Suppressor macrophage (primary cell): ENCODE measurements at regions not wholly inside any gene's neighbourhood (a gene's known extent, or its start where the extent isn't known, plus 50 kb on each side); places are given as distances from the start of the nearest gene placed in this dataset.
A peak's percentile ranks its signal among the peaks of the same experiment; 100 is the strongest.

Experiments used
- DNase-seq, 4 experiments: peaks; one replicate each; pipeline ENCODE4 v3.0.0-alpha.2; 2020 to 2022

DNA sequence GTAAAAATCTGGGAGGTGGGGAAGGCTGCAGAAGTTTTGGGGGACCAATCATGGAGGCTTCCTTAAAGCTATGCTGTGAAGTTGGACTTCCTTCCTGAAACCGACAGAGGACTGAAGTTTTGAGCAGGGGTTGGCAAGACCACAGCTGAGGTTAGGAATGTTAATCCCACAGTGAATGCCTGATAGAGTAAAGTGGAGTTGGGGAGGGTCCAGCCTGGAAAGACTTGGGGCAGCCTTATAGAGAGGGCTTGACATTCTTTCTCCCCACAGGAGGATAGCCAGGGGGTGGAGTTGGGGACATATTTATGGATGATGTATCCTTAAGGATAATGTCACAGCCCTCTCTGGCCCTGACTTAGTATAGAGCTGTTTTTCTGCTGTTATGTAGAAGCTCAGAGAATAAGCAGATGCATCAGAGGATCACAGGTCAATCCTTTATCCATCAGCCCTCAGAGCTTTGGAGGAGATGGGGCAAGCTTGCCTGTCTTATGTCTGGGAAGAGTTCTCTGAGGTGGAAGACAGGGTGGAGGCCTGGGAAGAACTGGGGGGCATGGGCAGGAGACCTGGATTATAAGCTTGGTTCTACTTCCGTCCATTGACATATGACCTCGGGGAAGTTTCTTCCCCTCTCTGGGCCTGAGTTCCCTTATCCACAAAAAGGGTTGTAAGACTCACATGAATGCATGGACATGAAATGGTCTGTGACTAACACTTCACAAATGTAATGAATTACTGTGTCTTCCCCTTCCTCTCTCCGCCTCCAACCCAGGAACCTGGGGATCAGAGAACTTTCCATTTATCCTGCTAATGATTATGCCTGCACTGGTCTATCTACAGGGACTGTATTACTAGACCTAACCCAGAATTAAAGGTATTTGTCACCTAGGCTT is 317.8 kb downstream of the MIAT start:
- DNase-seq: peak; percentile 2 to 33 (median 23)

- no peak for DNase-seq
Measured at GRCh38 chr22:26975865-26976264, 318.5 kb downstream of the MIAT start.

- no peak for DNase-seq
Measured at GRCh38 chr22:26977741-26978376, 320.5 kb downstream of the MIAT start.

DNA sequence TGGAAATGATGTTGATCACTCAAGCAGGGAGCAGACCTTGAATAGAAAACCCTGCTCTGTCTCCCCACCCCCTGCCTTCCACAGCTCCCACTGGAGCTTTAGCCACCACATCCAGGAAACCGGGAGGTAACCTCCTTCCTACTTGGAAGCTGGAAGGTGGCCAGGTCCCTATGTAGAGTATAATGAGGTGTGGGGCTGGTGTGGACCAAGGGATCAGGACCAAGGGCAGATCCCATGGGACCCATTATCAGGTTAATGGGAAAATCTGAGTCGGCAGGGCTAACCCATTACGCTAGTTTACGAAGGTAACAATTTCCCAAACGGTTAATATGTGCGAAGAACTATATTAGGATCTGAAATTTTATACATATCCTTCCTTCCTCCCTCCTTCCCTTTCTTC is 321.9 kb downstream of the MIAT start:
- no peak for DNase-seq

DNA sequence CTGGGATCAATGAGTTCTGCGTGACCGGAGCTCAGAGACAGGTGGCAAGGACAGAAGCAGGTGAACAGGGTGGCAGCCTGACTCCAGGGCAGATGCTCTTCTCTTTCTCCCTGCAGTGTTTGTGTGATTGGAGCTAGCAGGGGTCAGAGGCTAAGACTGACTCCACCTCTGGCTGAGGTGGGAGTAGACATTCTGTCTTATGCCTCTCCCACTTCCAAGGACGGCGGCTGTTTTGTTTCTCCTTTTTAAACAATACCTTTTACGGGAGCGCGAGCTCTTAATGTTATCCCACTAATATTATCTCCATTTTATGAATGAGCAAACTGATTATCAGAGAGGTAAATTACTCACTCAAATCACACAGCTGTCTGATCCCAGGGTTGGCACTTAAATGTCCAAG is 323.7 kb downstream of the MIAT start:
- no peak for DNase-seq

DNA sequence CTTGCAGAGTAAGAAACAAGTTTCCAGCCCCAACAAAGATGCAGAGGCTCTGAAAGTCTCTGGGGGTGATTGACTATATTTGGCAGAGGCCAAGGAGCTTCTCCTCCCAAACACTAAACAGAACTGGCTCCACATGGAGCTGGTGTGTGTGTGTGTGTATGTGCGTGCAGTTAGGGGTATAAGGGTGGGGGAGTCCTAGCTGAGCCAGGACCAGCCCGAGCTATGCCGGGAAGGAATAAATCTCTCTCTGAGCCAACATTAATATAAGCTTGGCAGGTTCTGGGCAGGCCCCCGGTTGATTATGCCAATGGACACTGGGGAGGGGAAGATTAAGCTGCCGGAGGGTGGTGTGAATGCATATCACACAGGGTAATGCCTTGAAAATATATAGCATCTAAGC is 324.2 kb downstream of the MIAT start:
- no peak for DNase-seq

DNA sequence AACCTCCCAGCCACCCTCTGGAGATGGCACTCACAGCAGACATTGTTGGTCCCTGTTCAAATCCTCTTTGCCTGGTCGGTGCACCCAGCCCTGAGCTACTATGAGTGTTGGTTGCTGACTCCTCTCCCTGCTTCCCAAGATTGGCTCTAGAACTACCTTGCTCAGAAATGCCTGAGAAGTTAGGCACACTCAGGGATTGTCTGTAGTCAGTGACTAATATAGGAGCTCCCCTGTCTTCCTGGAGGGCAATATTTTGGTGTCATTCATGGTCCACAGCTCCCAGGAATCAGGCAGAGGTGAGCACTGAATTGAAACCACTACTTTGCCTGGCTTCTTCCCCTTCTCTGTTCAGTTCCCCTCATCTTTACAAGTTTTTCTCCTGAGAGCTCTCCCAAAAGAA is 325.9 kb downstream of the MIAT start:
- no peak for DNase-seq

GRCh38 chr22:26985206-26985605 is 327.8 kb downstream of the MIAT start:
- DNase-seq: no peak

- no peak for DNase-seq
Measured at GRCh38 chr22:26985931-26986782, 328.8 kb downstream of the MIAT start.

GRCh38 chr22:26986884-26987283 is 329.5 kb downstream of the MIAT start:
- no peak for DNase-seq

- DNase-seq: no peak
Measured at GRCh38 chr22:26990503-26991189, 333.3 kb downstream of the MIAT start.

DNA sequence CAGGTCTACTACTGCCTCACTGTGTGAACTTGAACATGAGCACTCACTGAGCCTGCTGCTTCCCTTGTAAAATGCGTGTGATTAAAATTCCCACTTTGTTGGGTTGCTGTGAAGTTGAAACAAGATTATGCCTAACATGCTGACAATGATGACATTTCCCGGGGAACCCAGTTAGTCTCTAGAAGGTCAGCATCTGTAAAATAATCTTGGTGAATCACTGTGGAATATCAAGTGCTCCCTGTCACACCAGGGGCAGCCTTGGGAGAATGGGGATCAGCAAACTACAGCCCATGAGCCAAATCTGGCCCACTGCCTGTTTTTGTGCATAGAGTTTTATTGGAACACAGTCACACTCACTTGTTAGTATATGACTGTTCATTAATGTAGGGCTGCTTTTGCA is 335.2 kb downstream of the MIAT start:
- no peak for DNase-seq

DNA sequence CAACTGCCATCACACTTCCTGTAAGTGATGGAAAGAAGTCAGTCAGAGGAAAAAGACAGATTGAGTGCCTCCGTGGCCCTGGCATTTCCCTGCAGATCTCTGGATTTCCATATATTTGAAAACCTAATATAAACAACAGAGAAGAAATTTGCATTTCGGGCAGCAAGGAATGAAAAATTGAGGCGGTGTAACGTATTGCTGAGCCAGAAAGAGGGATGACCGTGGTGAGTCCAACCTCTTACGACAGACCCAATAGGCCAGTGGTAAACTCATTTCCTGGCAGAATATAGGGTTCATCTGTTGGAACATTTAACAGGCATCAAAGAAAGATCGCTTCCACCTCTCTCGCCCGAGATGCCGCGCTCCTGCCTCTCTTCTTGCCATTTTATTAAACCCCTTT is 336.5 kb downstream of the MIAT start:
- DNase-seq: no peak

- no peak for DNase-seq
Measured at GRCh38 chr22:26994801-26995200, 337.4 kb downstream of the MIAT start.

GRCh38 chr22:26995235-26995634 is 337.8 kb downstream of the MIAT start:
- DNase-seq: no peak

DNA sequence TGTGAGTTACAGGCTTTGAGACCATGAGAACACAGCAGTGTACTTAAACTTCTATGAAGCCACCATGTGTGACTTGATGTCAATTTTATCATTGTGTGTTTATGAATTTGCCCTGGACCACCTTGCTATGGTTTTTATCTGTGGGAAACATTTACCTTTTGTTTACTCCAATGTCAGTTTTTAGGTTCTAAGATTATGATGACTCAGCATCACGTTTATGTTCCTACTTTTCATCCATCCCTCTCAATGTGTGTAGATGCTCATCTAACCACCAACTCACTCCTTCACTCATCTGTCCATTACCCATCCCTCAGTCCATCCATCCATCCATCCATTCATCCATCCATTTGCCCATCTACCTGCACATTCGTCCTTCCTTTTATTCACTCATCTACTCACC is 338.8 kb downstream of the MIAT start:
- no peak for DNase-seq

DNA sequence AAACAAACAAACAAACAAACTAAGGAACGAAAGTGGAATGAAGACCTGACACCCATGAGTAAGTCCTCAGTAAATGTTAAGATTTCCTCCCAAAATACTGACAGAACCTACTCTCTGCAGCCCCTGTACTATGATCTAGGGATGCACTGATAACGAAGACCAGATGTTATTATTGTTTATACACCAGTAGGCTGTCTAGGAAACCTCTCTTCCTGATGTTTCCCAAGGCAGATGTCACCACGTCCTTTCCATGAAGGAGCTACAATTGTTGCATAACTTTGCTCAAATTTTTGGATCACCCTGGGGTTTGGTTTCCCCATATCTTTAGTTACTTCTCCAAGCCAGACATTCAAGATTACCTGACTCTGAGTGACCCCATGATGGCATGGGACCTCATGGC is 340.7 kb downstream of the MIAT start:
- no peak for DNase-seq

- no peak for DNase-seq
Measured at GRCh38 chr22:26998716-26999115, 341.3 kb downstream of the MIAT start.

DNA sequence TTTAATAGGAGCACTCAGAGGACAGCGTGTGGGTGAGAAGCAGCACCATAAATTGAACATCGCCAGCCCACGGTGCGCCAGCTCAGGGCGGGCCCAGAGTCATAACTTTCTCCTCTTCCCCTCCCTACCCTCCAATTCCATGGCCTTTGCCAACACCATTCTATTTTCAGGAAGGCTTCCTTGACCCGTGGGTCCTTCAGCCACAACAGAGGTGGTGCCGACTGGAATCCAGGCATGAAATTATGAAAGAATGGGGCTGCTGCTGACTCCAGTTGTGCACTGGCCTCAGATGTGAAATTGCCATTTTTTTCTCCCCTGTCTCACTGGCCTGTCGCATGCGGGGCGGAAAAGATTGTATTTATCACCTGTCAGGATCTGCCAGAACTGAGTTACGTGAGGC is 345.9 kb downstream of the MIAT start:
- DNase-seq: no peak

- no peak for DNase-seq
Measured at GRCh38 chr22:27004434-27004833, 347.0 kb downstream of the MIAT start.

DNA sequence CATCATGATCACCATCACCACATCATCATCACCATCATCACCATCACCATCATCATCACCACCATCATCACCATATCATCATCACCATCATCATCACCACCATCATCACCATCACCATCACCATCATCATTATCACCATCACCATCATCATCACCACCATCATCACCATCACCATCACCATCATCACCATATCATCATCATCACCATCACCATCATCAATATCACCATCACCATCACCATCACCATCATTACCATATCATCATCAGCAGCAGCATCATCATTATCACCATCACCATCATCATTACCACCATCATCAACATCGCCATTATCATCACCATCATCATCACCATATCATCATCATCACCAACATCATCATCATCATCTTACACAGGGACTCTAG is 351.1 kb downstream of the MIAT start:
- no peak for DNase-seq

GRCh38 chr22:27011133-27011532 is 353.7 kb downstream of the MIAT start:
- DNase-seq: no peak

- no peak for DNase-seq
Measured at GRCh38 chr22:27011717-27012116, 354.3 kb downstream of the MIAT start.
